GM23248 (cell line): ENCODE measurements at regions not wholly inside any gene's neighbourhood (a gene's known extent, or its start where the extent isn't known, plus 50 kb on each side); places are given as distances from the start of the nearest gene placed in this dataset.
"Not testable (repeated sequence)": the region's sequence is repeated elsewhere in the genome, so short reads cannot be mapped to it uniquely, and the experiment has no call there.

Experiments used
- DNase-seq: peaks from one replicate; pipeline ENCODE4 v3.0.0-alpha.2; 2015
- H2AFZ ChIP-seq: fragments of 200-600 bp; sonication (generic); 2 replicates; pipeline ENCODE4 v1.6.1; 2016; ENCODE audit warnings: antibody characterized with exemption
- H3F3A ChIP-seq: fragments of 200-600 bp; sonication (generic); 2 replicates; pipeline ENCODE4 v1.6.1; 2016; ENCODE audit warnings: mild to moderate bottlenecking, antibody characterized with exemption, mixed run types; ENCODE audit not compliant: insufficient read depth
- H3K27ac ChIP-seq: fragments of 200-600 bp; sonication (generic); 2 replicates; pipeline ENCODE4 v1.5.1; 2016; ENCODE audit warnings: mild to moderate bottlenecking
- H3K27me3 ChIP-seq: fragments of 200-600 bp; sonication (generic); replicated peaks from 2 replicates; pipeline ENCODE4 v1.6.1; 2016; ENCODE audit warnings: mild to moderate bottlenecking; ENCODE audit not compliant: insufficient read depth
- H3K36me3 ChIP-seq: fragments of 200-600 bp; sonication (generic); 2 replicates; pipeline ENCODE4 v1.6.1; 2016; ENCODE audit warnings: low read depth, mild to moderate bottlenecking
- H3K4me1 ChIP-seq: fragments of 200-600 bp; sonication (generic); 2 replicates; pipeline ENCODE4 v1.6.1; 2016; ENCODE audit warnings: mild to moderate bottlenecking; ENCODE audit not compliant: insufficient read depth
- H3K4me2 ChIP-seq: fragments of 200-600 bp; sonication (generic); one replicate; pipeline ENCODE4 v1.6.1; 2016; ENCODE audit warnings: mild to moderate bottlenecking; ENCODE audit not compliant: unreplicated experiment
- H3K4me3 ChIP-seq: fragments of 200-600 bp; sonication (generic); 2 replicates; pipeline ENCODE4 v1.5.1; 2016; ENCODE audit warnings: mild to moderate bottlenecking
- H3K79me2 ChIP-seq: fragments of 200-600 bp; sonication (generic); 2 replicates; pipeline ENCODE4 v1.6.1; 2016; ENCODE audit warnings: mild to moderate bottlenecking; ENCODE audit not compliant: insufficient read depth
- H3K9ac ChIP-seq: fragments of 200-600 bp; sonication (generic); 2 replicates; pipeline ENCODE4 v1.6.1; 2016; ENCODE audit warnings: mild to moderate bottlenecking
- H3K9me2 ChIP-seq: fragments of 200-600 bp; sonication (generic); 2 replicates; pipeline ENCODE4 v1.6.1; 2016; ENCODE audit warnings: mixed run types, mild to moderate bottlenecking, moderate library complexity; ENCODE audit not compliant: insufficient read depth
- H3K9me3 ChIP-seq: fragments of 200-600 bp; sonication (generic); one replicate; pipeline ENCODE4 v1.6.1; 2017; ENCODE audit warnings: low read depth
- H4K20me1 ChIP-seq: fragments of 200-600 bp; sonication (generic); 2 replicates; pipeline ENCODE4 v1.6.0; 2016; ENCODE audit not compliant: insufficient read depth
- EZH2 ChIP-seq: fragments of 200-600 bp; sonication (generic); IDR thresholded peaks from 2 replicates; pipeline ENCODE4 v1.6.1; 2018; ENCODE audit warnings: antibody characterized with exemption, mild to moderate bottlenecking; ENCODE audit not compliant: insufficient read depth, poor library complexity, severe bottlenecking
- EZH2phosphoT487 ChIP-seq: fragments of 200-600 bp; sonication (generic); IDR thresholded peaks from 2 replicates; pipeline ENCODE4 v1.6.1; 2018; ENCODE audit warnings: antibody characterized with exemption, moderate library complexity, mild to moderate bottlenecking, low read depth; ENCODE audit not compliant: insufficient read depth
- WGBS, 2 experiments: methylation state at CpG; one replicate each; pipeline ENCODE4 v1.1.6; 2015 to 2017; ENCODE audit warnings: low lambda C conversion rate in 2 of 2, low coverage in 1 of 2; ENCODE audit errors: missing lambda C conversion rate in 2 of 2; 5-methylcytosine and 5-hydroxymethylcytosine counted together
- in situ Hi-C: fragments of 300-500 bp; cut with MboI; formaldehyde crosslinking; loops from 2 replicates; pipeline ENCODE4 v1.15.0; 2020

DNA sequence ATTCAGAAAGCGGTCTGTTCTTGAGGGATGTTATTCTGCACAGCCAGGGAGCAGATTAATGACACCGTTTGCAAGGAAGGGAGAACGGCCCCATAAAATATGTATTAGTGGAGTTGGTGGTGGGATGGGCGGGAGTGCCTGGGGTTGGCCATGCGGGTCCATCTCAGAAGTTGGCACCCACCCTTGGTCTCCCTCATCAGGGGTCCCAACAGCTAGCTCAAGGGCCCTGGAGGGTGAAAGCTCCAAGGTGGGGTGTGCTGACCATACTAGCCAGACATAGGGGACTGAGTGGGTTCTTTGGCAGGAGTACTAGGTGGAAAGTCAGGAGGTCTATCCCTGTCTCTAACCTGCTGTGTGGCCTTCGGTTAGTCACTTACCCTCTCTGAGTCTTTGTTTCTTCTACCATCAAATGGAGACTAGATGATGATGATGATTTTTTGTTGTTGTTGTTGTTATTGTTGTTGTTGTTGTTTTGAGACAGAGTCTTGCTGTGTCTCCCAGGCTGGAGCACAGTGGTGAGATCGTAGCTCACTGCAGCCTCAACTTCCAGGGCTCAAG, 83.2 kb upstream of the BRD7 start:
- WGBS, 2 experiments, result 60 to 61% methylated on average over 7 of the region's 7 CpGs
- in situ Hi-C loops, result no loop called here
- Histone ChIP-seq H4K20me1 (no peaks in the 10 kb centered on the region), H3K27ac (no peak overlapping the region), H3K4me2 (no peak overlapping the region), H3K4me3 (no peak overlapping the region), H3K9me3 (no peaks in the 10 kb centered on the region), H3K79me2 (no peaks in the 10 kb centered on the region), H2AFZ (no peak overlapping the region), H3K9ac (no peak overlapping the region), H3K36me3 (no peaks in the 10 kb centered on the region), H3K27me3 (no peaks in the 10 kb centered on the region), H3K9me2 (no peaks in the 10 kb centered on the region), H3F3A (no peaks in the 10 kb centered on the region), H3K4me1 (no peaks in the 10 kb centered on the region)
- TF ChIP-seq EZH2, result no peak
- no peak for TF ChIP-seq EZH2phosphoT487
- DNase-seq, result no peak

DNA sequence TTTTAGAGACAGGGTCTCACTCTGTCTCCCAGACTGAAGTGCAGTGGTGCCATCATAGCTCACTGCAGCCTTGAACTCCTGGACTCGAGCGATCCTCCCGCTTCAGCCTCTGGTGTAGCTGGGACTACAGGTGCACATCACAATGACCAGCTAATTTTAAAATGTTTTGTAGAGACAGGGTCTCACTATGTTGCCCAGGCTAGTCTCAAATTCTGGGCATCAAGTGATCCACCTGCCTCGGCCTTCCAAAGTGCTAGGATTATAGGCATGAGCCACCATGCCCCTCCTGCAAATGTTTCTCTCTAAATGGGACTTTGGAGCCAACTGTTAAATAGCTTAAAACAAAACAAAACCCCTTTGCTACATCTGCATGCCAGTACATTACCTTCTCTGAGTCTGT, 82.2 kb upstream of the BRD7 start:
- H3F3A ChIP-seq, result no peaks in the 10 kb centered on the region
- H2AFZ ChIP-seq, result no peak overlapping the region
- no peaks in the 10 kb centered on the region for H3K36me3 ChIP-seq
- TF ChIP-seq EZH2 (no peak), EZH2phosphoT487 (no peak)
- DNase-seq, result no peak
- whole genome bisulfite sequencing, 2 experiments, result 80 to 86% methylated on average over 4 of the region's 4 CpGs
- H3K4me2 ChIP-seq, result no peak overlapping the region
- H3K4me1 ChIP-seq, result no peaks in the 10 kb centered on the region
- H4K20me1 ChIP-seq, result no peaks in the 10 kb centered on the region
- no peak overlapping the region for H3K4me3 ChIP-seq
- no peaks in the 10 kb centered on the region for H3K9me2 ChIP-seq
- no peak overlapping the region for H3K27ac ChIP-seq
- H3K9me3 ChIP-seq, result no peaks in the 10 kb centered on the region
- no peak overlapping the region for H3K9ac ChIP-seq
- H3K27me3 ChIP-seq, result no peaks in the 10 kb centered on the region
- in situ Hi-C loops, result no loop called here
- H3K79me2 ChIP-seq, result no peaks in the 10 kb centered on the region

DNA sequence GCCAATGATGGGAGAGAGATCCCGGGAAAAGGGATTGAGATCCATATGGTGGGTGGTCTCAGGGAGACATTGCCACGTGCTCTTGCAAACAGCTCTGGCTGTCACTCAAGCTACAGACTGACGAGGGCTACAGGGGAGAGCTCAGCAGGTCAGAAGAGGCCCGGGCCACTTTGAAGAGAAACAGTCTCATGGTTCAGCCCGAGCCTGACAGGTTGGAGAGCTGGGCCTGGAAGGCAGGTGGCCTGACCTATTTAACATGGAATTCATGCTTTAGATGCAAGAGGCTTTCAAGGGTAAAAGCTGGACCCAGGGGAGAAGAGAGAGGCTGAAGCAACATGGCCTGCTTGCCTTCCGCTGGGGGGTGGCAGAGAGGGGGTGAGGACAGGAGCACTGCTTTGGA, 81.0 kb upstream of the BRD7 start:
- in situ Hi-C loops, result no loop called here
- Histone ChIP-seq H3K9me2 (no peaks in the 10 kb centered on the region), H4K20me1 (no peaks in the 10 kb centered on the region), H3K4me3 (no peak overlapping the region), H3K9me3 (no peaks in the 10 kb centered on the region), H3K4me1 (no peaks in the 10 kb centered on the region), H3K36me3 (no peaks in the 10 kb centered on the region), H2AFZ (no peak overlapping the region), H3F3A (no peaks in the 10 kb centered on the region), H3K9ac (no peak overlapping the region), H3K27me3 (no peaks in the 10 kb centered on the region; the same call in 1 of the 2 replicates), H3K79me2 (no peaks in the 10 kb centered on the region), H3K4me2 (no peak overlapping the region), H3K27ac (no peak overlapping the region)
- TF ChIP-seq EZH2phosphoT487 (no peak), EZH2 (no peak)
- WGBS, 2 experiments, result 48 to 51% methylated on average over 6 of the region's 6 CpGs
- no peak for DNase-seq

DNA sequence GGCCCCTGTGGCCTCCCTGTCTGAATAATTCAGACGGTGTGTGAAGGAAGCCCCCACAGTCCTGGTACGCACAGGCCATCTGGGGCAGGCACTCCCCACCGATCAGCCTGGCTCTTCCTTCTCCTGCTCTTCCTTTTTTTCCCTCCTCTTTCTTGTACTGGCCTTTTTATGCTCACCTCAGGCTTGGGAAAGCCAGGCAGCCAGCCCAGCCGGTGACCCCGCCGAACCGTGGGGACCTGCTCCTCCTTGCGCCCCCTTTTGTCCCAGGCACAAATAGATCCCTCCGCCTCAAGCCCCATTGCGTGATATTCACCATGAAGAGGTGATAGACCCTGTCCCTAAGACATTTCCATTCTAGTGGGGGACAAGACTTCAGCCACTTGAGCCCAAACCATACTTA, 80.2 kb upstream of the BRD7 start:
- Histone ChIP-seq H2AFZ (no peak overlapping the region), H3K9ac (no peak overlapping the region), H3K4me2 (no peak overlapping the region), H3K9me2 (no peaks in the 10 kb centered on the region), H3K4me1 (no peaks in the 10 kb centered on the region), H3K36me3 (no peaks in the 10 kb centered on the region), H3K27me3 (no peaks in the 10 kb centered on the region; the same call in 1 of the 2 replicates), H3K79me2 (no peaks in the 10 kb centered on the region), H3F3A (no peaks in the 10 kb centered on the region), H3K27ac (no peak overlapping the region), H3K4me3 (no peak overlapping the region), H4K20me1 (no peaks in the 10 kb centered on the region), H3K9me3 (no peaks in the 10 kb centered on the region)
- WGBS, 2 experiments, result 73 to 75% methylated on average over 9 to 10 of the region's 10 CpGs
- no peak for TF ChIP-seq EZH2
- TF ChIP-seq EZH2phosphoT487, result no peak
- in situ Hi-C loops, result no loop called here
- DNase-seq, result no peak

DNA sequence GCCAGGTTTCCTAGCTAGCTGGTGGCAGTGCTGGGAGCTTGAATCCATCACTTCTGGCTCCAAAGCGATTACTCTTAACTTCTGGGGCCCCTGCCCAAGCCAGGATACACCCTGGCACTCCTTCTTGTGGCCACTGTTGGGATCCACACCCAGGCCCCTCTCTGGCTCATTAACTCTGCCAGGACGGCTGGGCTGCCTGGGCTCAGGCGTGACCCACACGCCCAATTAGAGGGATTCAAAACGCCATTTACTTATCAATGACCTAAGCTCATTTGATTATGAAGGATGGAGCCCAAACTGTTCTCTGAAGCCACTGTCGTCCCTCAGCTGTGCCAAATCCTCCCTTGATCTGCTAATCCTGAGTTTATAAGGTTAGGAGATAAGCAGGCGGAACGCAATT, 79.7 kb upstream of the BRD7 start:
- no peaks in the 10 kb centered on the region for H3K79me2 ChIP-seq

DNA sequence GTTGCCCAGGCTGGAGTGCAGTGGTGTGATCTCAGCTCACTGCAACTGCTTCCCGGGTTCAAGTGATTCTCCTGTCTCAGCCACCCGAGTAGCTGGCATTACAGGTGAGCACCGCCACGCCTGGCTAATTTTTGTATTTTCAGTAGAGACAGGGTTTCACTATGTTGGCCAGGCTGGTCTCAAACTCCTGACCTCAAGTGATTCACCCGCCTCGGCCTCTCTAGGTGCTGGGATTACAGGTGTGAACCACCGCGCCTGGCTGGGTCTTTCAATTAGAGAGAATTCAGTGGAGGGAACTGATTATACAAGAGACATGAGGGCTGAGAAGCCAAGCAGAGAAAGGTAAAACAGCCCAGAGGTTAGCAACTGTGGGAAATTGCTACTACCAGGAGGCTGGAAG, 78.6 kb upstream of the BRD7 start:
- H3K4me3 ChIP-seq, H3K36me3 ChIP-seq, H3K9ac ChIP-seq, H3K79me2 ChIP-seq, H3K4me1 ChIP-seq, H3F3A ChIP-seq, H3K27me3 ChIP-seq, H3K4me2 ChIP-seq, DNase-seq, H4K20me1 ChIP-seq, H3K9me2 ChIP-seq, H3K27ac ChIP-seq, H2AFZ ChIP-seq, H3K9me3 ChIP-seq, in situ Hi-C loops: not testable (repeated sequence)
- 60 to 68% methylated on average over 8 of the region's 8 CpGs for WGBS, 2 experiments

More for the DNA sequence above, 79.7 kb upstream of the BRD7 start:
- Histone ChIP-seq H3K36me3 (no peaks in the 10 kb centered on the region), H4K20me1 (no peaks in the 10 kb centered on the region), H3K9me2 (no peaks in the 10 kb centered on the region), H3K4me3 (no peak overlapping the region), H3K9me3 (no peaks in the 10 kb centered on the region), H3K4me1 (no peaks in the 10 kb centered on the region), H3K27me3 (no peaks in the 10 kb centered on the region; the same call in 1 of the 2 replicates), H3F3A (no peaks in the 10 kb centered on the region), H3K9ac (no peak overlapping the region), H2AFZ (no peak overlapping the region), H3K4me2 (no peak overlapping the region), H3K27ac (no peak overlapping the region)
- no peak for DNase-seq
- TF ChIP-seq EZH2, result no peak
- no peak for TF ChIP-seq EZH2phosphoT487
- 66 to 68% methylated on average over 8 of the region's 8 CpGs for WGBS, 2 experiments
- in situ Hi-C loops, result no loop called here
